Peyer's patch (tissue), 4 donors: ENCODE measurements at regions not wholly inside any gene's neighbourhood (a gene's known extent, or its start where the extent isn't known, plus 50 kb on each side); places are given as distances from the start of the nearest gene placed in this dataset.

Source experiments
- POLR2A ChIP-seq, 2 donors: fragments of 450-650 bp; IDR thresholded peaks; one replicate each; pipeline ENCODE4 v1.5.1; 2017; ENCODE audit warnings: antibody characterized with exemption in 2 of 2, mild to moderate bottlenecking in 2 of 2, moderate library complexity in 2 of 2
- TF ChIP-seq, protein P1 (sequence below), 6 experiments: fragments of 450-650 bp in 4 of 6; fragments of 200-600 bp in 2 of 6; sonication (generic) in 1 of 6; IDR thresholded peaks; one replicate each; pipeline ENCODE4 v1.5.1; 2017 to 2019; ENCODE audit warnings: antibody characterized with exemption in 6 of 6, mild to moderate bottlenecking in 3 of 6, moderate library complexity in 1 of 6

DNA sequence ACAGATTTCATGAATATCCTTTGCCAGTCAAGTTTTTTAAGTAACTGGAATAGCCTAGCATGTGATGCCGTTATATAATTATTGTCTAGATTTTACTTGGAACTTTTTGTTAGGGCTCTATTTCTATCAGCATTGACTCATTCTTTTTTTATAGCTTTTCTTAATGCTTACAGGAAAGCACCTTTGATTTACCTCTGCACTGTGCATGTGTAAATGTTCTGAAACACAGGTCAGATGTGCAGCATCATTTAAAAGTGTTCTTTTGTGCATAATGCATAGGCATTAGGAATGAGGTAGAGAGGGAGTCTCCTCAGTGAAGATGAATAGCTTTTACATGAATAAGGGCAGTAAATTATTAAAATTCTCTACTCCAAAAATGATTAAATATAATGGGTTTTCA is 669.3 kb upstream of the MBL2 start:
- TF ChIP-seq, protein P1, sequence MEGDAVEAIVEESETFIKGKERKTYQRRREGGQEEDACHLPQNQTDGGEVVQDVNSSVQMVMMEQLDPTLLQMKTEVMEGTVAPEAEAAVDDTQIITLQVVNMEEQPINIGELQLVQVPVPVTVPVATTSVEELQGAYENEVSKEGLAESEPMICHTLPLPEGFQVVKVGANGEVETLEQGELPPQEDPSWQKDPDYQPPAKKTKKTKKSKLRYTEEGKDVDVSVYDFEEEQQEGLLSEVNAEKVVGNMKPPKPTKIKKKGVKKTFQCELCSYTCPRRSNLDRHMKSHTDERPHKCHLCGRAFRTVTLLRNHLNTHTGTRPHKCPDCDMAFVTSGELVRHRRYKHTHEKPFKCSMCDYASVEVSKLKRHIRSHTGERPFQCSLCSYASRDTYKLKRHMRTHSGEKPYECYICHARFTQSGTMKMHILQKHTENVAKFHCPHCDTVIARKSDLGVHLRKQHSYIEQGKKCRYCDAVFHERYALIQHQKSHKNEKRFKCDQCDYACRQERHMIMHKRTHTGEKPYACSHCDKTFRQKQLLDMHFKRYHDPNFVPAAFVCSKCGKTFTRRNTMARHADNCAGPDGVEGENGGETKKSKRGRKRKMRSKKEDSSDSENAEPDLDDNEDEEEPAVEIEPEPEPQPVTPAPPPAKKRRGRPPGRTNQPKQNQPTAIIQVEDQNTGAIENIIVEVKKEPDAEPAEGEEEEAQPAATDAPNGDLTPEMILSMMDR (IDR thresholded peaks at IDR 0.05) = no peak
- TF ChIP-seq POLR2A (IDR thresholded peaks at IDR 0.05) = no peak
